HG03280 (cell line): ENCODE measurements at regions not wholly inside any gene's neighbourhood (a gene's known extent, or its start where the extent isn't known, plus 50 kb on each side); places are given as distances from the start of the nearest gene placed in this dataset.
"Not testable (repeated sequence)": the region's sequence is repeated elsewhere in the genome, so short reads cannot be mapped to it uniquely, and the experiment has no call there.

Source experiments
- ATAC-seq: cut with Tn5 transposase; IDR thresholded peaks from one replicate; pipeline ENCODE4 v1.9.1; 2021; ENCODE audit warnings: mild to moderate bottlenecking, moderate library complexity; ENCODE audit not compliant: unreplicated experiment

- ATAC-seq: no peak
Measured at GRCh38 chr2:167697948-167698347, 549.4 kb downstream of the STK39 start.

DNA sequence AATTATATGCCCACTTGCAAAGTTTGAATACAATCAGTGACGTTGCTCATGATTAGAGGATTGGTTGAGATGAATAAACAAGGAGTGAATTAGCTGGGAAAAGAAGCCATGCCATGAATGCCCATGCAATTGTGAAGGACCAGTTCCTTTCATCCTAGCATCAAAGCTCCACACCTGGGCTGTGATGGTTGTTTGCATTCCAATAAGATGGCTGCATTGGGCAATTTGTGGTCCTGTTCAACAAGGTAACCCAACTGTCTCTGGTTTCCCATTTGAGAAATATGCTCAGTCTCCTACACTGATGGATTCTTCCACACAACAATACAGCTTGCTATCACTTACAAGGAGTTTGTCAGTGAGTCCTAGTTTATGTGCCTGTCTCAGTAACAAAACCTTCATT lies 550.2 kb downstream of the STK39 start:
- no peak for ATAC-seq

DNA sequence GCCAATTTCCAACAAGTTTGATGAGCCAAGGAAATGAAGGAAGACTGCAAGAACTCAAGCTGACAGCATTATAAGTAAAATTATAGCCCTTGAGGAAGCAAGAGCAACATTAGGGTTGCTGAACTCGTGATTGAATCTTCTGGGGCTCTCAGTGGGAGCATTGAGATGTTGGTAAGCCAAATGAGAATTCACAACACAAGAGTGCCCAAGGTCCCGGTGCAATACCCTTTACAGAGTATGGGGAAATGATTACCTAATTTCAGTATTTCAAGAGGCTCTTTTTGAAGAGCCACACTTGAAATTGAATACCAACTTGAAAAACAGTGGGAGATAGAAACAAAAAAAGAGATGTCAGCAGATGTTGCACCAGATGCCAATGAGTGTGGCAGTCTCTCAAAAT lies 554.5 kb downstream of the STK39 start:
- ATAC-seq: no peak

DNA sequence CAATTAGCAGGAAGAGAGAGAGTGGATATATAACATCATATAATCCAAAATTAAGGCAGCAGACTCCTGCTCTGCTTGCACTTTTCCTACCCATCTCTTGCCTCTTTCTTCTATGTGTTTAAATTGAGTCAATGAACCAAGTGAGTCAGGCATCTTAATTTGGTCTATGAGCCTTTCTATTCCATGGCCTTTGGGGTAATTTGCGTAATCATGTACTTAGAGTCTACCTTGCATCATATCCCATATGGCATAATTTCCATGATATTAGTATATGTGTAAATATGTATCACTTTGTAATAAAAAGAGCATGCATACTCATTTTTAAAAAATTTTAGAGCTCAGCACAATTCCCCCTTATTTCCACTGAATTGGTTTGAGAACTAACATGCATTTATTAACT lies 555.2 kb downstream of the STK39 start:
- ATAC-seq: no peak

- ATAC-seq: no peak
Measured at GRCh38 chr2:167689444-167689843, 558.0 kb downstream of the STK39 start.

- ATAC-seq: no peak
Measured at GRCh38 chr2:167686691-167687090, 560.7 kb downstream of the STK39 start.

GRCh38 chr2:167681234-167682015 lies 566.0 kb downstream of the STK39 start:
- ATAC-seq: no peak

- no peak for ATAC-seq
Measured at GRCh38 chr2:167678158-167678557, 569.2 kb downstream of the STK39 start.

GRCh38 chr2:167675906-167676305 lies 571.5 kb downstream of the STK39 start:
- ATAC-seq: no peak

DNA sequence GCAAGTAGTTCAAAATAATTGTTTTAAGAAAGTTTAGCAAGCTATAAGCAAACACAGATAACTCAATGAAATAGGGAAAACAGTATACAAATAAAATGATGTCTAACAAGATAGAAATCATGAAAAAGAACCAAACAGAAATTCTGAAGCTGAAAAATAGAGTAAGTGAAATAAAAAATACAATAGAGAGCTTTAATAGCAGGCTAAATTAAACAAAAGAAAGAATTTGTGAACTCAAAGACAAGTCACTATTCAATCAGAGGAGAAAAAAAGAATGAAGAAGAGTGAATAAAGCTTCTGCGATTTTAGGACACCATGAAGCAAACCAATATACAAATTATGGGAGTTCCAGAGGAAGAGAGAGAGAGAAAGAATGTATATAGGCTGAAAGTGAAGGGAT lies 576.8 kb downstream of the STK39 start:
- no peak for ATAC-seq

GRCh38 chr2:167653131-167653530 lies 594.3 kb downstream of the STK39 start:
- no peak for ATAC-seq

- no peak for ATAC-seq
Measured at GRCh38 chr2:167652401-167652800, 595.0 kb downstream of the STK39 start.

GRCh38 chr2:167651406-167652151 lies 595.8 kb downstream of the STK39 start:
- ATAC-seq: no peak

DNA sequence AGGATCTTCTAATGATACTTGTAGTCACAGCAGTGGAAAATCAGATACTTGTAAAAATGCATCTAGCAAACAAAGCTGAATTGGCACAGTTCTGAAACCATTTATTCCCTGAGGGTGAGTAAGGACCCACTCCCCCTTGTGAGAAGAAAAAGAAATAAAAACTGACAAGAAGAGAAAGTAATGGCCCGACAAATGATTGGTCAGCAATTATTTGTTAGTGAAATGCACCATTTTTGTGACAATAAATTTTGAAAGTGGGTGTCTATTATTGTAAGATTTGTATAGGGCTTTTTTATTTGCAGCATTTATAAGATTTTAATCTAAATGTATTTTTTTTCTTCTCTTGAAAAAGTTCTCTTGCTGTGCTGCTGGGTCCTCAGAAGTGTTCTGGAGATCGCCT lies 600.8 kb downstream of the STK39 start:
- no peak for ATAC-seq

- ATAC-seq: no peak
Measured at GRCh38 chr2:167640096-167640495, 607.3 kb downstream of the STK39 start.

DNA sequence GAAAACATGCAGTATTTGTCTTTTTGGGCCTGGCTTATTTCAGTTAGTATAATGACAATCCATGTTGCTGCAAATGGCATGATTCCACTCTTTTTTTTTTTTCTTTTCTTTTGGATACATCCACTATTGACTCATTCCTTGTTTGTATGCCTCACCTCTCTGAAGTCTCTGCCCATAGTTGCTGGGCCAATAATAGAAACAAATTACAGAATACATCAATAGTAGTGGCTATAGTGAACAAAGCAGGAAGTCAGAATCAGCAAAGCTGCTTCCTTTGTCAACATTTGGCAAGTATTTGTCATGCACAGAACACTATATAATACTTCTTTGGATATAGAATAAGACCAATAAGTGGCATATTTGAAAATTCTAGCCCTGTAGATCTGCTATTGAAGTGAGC lies 609.7 kb downstream of the STK39 start:
- ATAC-seq: no peak

DNA sequence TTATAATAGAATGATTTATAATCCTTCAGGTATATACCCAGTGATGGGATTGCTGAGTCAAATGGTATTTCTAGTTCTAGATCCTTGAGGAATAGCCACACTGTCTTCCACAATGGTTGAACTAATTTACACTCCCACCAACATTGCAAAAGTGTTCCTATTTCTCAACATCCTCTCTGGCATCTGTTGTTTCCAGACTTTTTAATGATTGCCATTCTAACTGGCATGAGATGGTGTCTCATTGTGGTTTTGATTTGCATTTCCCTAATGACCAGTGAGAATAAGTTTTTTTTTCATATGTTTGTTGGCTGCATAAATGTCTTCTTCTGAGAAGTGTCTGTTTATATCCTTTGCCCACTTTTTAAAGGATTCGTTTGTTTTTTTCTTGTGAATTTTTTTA lies 615.1 kb downstream of the STK39 start:
- not testable (repeated sequence) for ATAC-seq

GRCh38 chr2:167626961-167627360 lies 620.4 kb downstream of the STK39 start:
- no peak for ATAC-seq

- no peak for ATAC-seq
Measured at GRCh38 chr2:167626301-167626700, 621.1 kb downstream of the STK39 start.

DNA sequence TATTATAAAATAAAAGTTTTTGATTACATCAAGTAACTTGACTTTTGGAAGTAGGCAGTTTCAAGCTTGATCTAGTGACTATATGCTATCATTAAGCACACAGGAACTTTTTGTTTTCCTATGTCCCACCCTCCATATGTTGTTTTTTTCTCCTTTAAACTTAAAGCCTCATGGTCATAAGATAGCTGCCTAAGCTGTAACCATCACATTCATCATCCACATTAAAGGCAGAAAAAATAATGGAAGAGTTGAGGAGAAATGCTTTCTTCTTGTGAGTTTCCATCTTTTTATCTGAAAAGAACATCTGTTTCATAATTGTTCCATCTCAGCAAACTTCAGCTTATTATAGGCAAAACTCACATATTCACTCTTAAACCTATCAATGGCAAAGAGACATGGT lies 630.4 kb downstream of the STK39 start:
- no peak for ATAC-seq

GRCh38 chr2:167613471-167613870 lies 633.9 kb downstream of the STK39 start:
- no peak for ATAC-seq

GRCh38 chr2:167608487-167608886 lies 638.9 kb downstream of the STK39 start:
- no peak for ATAC-seq
